Upper lobe of right lung (tissue), 1 donor: ENCODE measurements at regions not wholly inside any gene's neighbourhood (a gene's known extent, or its start where the extent isn't known, plus 50 kb on each side); places are given as distances from the start of the nearest gene placed in this dataset.

Source experiments
- ATAC-seq: fragments of 200-7000 bp; cut with Tn5 transposase; one replicate; pipeline ENCODE4 v1.9.1; 2020; ENCODE audit warnings: mild to moderate bottlenecking, moderate library complexity
- DNase-seq: peaks from one replicate; pipeline ENCODE4 v3.0.0-alpha.2; 2020
- H3K27ac ChIP-seq: fragments of 200-600 bp; one replicate; pipeline ENCODE4 v1.8.0; 2022
- H3K27me3 ChIP-seq: fragments of 200-600 bp; one replicate; pipeline ENCODE4 v1.8.0; 2022; ENCODE audit warnings: mild to moderate bottlenecking
- H3K36me3 ChIP-seq: fragments of 200-600 bp; one replicate; pipeline ENCODE4 v1.8.0; 2022
- H3K4me1 ChIP-seq: fragments of 200-600 bp; one replicate; pipeline ENCODE4 v1.8.0; 2022
- H3K4me3 ChIP-seq: fragments of 200-600 bp; one replicate; pipeline ENCODE4 v1.8.0; 2022; ENCODE audit warnings: mild to moderate bottlenecking
- H3K9me3 ChIP-seq: fragments of 200-600 bp; one replicate; pipeline ENCODE4 v1.8.0; 2022
- intact Hi-C: fragments of 100-400 bp; cut with DNase I; formaldehyde crosslinking; loops from one replicate; pipeline ENCODE4 v1.11.0; 2022
- TF ChIP-seq, protein P1 (sequence below): fragments of 200-600 bp; IDR thresholded peaks from one replicate; pipeline ENCODE4 v1.8.0; 2022; ENCODE audit warnings: antibody characterized with exemption
- donor health status: DM: no; HTN: yes; CAD: no; lungs with severe emphysema.

GRCh38 chr19:31517224-31518180, 168.3 kb upstream of the TSHZ3 start:
- intact Hi-C loops: no loop called here

GRCh38 chr19:31518216-31519020, 169.2 kb upstream of the TSHZ3 start:
- ATAC-seq: no peak
- TF ChIP-seq, protein P1, sequence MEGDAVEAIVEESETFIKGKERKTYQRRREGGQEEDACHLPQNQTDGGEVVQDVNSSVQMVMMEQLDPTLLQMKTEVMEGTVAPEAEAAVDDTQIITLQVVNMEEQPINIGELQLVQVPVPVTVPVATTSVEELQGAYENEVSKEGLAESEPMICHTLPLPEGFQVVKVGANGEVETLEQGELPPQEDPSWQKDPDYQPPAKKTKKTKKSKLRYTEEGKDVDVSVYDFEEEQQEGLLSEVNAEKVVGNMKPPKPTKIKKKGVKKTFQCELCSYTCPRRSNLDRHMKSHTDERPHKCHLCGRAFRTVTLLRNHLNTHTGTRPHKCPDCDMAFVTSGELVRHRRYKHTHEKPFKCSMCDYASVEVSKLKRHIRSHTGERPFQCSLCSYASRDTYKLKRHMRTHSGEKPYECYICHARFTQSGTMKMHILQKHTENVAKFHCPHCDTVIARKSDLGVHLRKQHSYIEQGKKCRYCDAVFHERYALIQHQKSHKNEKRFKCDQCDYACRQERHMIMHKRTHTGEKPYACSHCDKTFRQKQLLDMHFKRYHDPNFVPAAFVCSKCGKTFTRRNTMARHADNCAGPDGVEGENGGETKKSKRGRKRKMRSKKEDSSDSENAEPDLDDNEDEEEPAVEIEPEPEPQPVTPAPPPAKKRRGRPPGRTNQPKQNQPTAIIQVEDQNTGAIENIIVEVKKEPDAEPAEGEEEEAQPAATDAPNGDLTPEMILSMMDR: no peak
- Histone ChIP-seq H3K36me3 (no peaks in the 10 kb centered on the region), H3K27me3 (no peaks in the 10 kb centered on the region), H3K27ac (no peak overlapping the region), H3K9me3 (no peaks in the 10 kb centered on the region), H3K4me1 (no peaks in the 10 kb centered on the region), H3K4me3 (no peak overlapping the region)
- intact Hi-C loops: no loop called here
- no peak for DNase-seq

More at GRCh38 chr19:31517224-31518180, 168.3 kb upstream of the TSHZ3 start:
- H3K9me3 ChIP-seq: no peaks in the 10 kb centered on the region
- no peak overlapping the region for H3K27ac ChIP-seq
- ATAC-seq (no peak), DNase-seq (no peak)
- TF ChIP-seq, protein P1: no peak
- H3K36me3 ChIP-seq: no peaks in the 10 kb centered on the region
- no peaks in the 10 kb centered on the region for H3K4me1 ChIP-seq
- H3K4me3 ChIP-seq: no peak overlapping the region
- no peaks in the 10 kb centered on the region for H3K27me3 ChIP-seq

- H3K4me1 ChIP-seq: no peaks in the 10 kb centered on the region
- TF ChIP-seq, protein P1: no peak
- no peak overlapping the region for H3K4me3 ChIP-seq
- intact Hi-C loops: no loop called here
- H3K27ac ChIP-seq: no peak overlapping the region
- no peak for DNase-seq
- no peaks in the 10 kb centered on the region for H3K36me3 ChIP-seq
- no peaks in the 10 kb centered on the region for H3K27me3 ChIP-seq
- ATAC-seq: no peak
- H3K9me3 ChIP-seq: no peaks in the 10 kb centered on the region
Measured at GRCh38 chr19:31519256-31519655, 170.0 kb upstream of the TSHZ3 start.

DNA sequence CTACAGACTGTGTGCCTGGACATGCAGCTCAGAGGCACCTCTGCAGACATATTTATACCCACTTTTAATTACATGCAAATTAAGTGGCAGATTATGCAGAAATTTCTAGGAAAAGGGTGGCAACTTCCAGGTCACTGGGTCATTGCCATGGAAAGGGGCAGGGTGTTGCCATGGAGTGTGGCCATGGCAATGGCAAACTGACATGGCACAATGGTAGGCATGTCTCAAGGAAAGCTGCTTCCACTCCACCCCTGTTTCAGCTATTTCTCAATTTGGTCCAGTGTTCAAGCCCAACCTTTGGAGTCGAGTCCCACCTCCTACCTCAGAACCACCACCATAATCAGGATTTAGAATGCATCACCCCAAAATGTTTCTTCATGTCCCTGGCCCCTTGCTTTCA, 170.7 kb upstream of the TSHZ3 start:
- no peaks in the 10 kb centered on the region for H3K36me3 ChIP-seq
- no peaks in the 10 kb centered on the region for H3K4me1 ChIP-seq
- no peak overlapping the region for H3K4me3 ChIP-seq
- H3K9me3 ChIP-seq: no peaks in the 10 kb centered on the region
- no peaks in the 10 kb centered on the region for H3K27me3 ChIP-seq
- intact Hi-C loops: no loop called here
- ATAC-seq (no peak), DNase-seq (no peak)
- no peak overlapping the region for H3K27ac ChIP-seq
- TF ChIP-seq, protein P1: no peak

DNA sequence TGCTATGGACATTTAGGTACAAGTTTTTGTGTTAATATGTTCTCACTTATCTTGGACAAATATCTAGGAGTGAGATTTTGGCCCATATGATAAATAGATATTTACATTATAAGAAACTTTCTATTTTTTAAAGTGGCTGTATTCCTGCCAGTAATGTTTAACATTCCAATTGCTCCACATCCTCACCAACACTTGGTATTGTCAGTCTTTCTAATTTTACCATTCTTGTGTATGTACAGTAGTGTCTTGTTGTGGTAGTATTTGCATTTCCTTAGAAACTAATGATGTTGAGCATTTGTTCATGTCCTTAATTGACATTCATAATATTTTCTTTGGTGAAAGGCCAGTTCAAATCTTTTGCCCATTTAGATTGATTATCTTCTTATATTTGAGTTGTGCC, 171.4 kb upstream of the TSHZ3 start:
- intact Hi-C loops: no loop called here
- no peak overlapping the region for H3K4me3 ChIP-seq

More for the DNA sequence above, 171.4 kb upstream of the TSHZ3 start:
- Histone ChIP-seq H3K27me3 (no peaks in the 10 kb centered on the region), H3K4me1 (no peaks in the 10 kb centered on the region), H3K9me3 (peaks cover 2% of the 10 kb centered on the region), H3K36me3 (no peaks in the 10 kb centered on the region), H3K27ac (no peak overlapping the region)
- no peak for ATAC-seq
- TF ChIP-seq, protein P1: no peak
- DNase-seq: no peak
